GM23338 (cell line): ENCODE measurements at regions not wholly inside any gene's neighbourhood (a gene's known extent, or its start where the extent isn't known, plus 50 kb on each side); places are given as distances from the start of the nearest gene placed in this dataset.

Experiments
- CTCF ChIP-seq, 2 experiments: fragments of 200-600 bp in 1 of 2; sonication (generic) in 1 of 2; conservative IDR thresholded peaks; 2 replicates each; pipeline versions ENCODE4 v1.5.1 to v1.6.1; 2016 to 2017; ENCODE audit warnings: antibody characterized with exemption in 2 of 2, low read depth in 2 of 2, mild to moderate bottlenecking in 2 of 2, moderate library complexity in 1 of 2
- ETS1 ChIP-seq: IDR thresholded peaks from 2 replicates; pipeline ENCODE4 v1.6.1; 2016; ENCODE audit warnings: antibody characterized with exemption
- EZH2 ChIP-seq: fragments of 200-600 bp; sonication (generic); IDR thresholded peaks from one replicate; pipeline ENCODE4 v1.8.0; 2017; ENCODE audit warnings: antibody characterized with exemption, mild to moderate bottlenecking, low read depth; ENCODE audit not compliant: unreplicated experiment
- EZH2phosphoT487 ChIP-seq: fragments of 200-600 bp; sonication (generic); IDR thresholded peaks from one replicate; pipeline ENCODE4 v1.8.1; 2018; ENCODE audit warnings: antibody characterized with exemption; ENCODE audit not compliant: unreplicated experiment
- POLR2AphosphoS5 ChIP-seq: IDR thresholded peaks from 2 replicates; pipeline ENCODE4 v1.6.1; 2016; ENCODE audit warnings: antibody characterized with exemption, low read depth
- STAT1 ChIP-seq: IDR thresholded peaks from one replicate; pipeline ENCODE4 v1.6.1; 2016; ENCODE audit warnings: antibody characterized with exemption; ENCODE audit not compliant: unreplicated experiment
- TF ChIP-seq, protein P1 (sequence below): IDR thresholded peaks from one replicate; pipeline ENCODE4 v1.6.1; 2018; ENCODE audit warnings: antibody characterized with exemption; ENCODE audit not compliant: unreplicated experiment

DNA sequence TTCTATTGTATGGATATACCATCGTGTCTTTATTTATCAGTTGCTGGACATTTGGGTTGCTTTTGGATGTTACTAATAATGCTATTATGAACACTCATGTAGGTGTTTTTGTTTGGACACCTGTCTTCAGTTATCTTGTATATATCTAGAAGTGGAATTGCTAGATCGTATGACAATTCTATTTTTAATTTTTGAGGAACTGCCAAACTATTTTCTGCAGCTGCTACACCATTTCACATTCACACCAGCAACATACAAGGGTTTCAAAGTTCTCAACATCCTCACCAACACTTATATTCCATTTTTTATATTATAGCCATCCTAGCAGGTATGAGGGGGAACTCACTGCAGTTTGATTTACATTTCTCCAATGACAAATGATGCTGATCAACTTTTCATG, 324.6 kb downstream of the CAAP1 start:
- TF ChIP-seq CTCF (conservative IDR thresholded peaks at IDR 0.05; ENCODE audit: low read depth in 2 of 2) (no peak), EZH2 (no peak), POLR2AphosphoS5 (no peak), ETS1 (no peak), EZH2phosphoT487 (no peak), STAT1 (no peak)
- TF ChIP-seq, protein P1, sequence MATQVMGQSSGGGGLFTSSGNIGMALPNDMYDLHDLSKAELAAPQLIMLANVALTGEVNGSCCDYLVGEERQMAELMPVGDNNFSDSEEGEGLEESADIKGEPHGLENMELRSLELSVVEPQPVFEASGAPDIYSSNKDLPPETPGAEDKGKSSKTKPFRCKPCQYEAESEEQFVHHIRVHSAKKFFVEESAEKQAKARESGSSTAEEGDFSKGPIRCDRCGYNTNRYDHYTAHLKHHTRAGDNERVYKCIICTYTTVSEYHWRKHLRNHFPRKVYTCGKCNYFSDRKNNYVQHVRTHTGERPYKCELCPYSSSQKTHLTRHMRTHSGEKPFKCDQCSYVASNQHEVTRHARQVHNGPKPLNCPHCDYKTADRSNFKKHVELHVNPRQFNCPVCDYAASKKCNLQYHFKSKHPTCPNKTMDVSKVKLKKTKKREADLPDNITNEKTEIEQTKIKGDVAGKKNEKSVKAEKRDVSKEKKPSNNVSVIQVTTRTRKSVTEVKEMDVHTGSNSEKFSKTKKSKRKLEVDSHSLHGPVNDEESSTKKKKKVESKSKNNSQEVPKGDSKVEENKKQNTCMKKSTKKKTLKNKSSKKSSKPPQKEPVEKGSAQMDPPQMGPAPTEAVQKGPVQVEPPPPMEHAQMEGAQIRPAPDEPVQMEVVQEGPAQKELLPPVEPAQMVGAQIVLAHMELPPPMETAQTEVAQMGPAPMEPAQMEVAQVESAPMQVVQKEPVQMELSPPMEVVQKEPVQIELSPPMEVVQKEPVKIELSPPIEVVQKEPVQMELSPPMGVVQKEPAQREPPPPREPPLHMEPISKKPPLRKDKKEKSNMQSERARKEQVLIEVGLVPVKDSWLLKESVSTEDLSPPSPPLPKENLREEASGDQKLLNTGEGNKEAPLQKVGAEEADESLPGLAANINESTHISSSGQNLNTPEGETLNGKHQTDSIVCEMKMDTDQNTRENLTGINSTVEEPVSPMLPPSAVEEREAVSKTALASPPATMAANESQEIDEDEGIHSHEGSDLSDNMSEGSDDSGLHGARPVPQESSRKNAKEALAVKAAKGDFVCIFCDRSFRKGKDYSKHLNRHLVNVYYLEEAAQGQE, result no peak
